GM13977 (cell line): ENCODE measurements at regions not wholly inside any gene's neighbourhood (a gene's known extent, or its start where the extent isn't known, plus 50 kb on each side); places are given as distances from the start of the nearest gene placed in this dataset.

ENCODE experiments used
- DNase-seq: peaks from one replicate; pipeline ENCODE4 v3.0.0; 2012; ENCODE audit warnings: low spot score
- CTCF ChIP-seq: IDR thresholded peaks from 2 replicates; pipeline ENCODE4 v1.5.1; 2012; ENCODE audit warnings: mild to moderate bottlenecking, control low read depth; ENCODE audit not compliant: insufficient read depth; ENCODE audit errors: extremely low read depth, missing control alignments
- in situ Hi-C: fragments of 300-500 bp; cut with MboI; formaldehyde crosslinking; loops from one replicate; pipeline ENCODE4 v1.12.0; 2022; ENCODE audit warnings: low sequenced_read_pairs, low pct_unique_long_range_greater_than_20kb, mixed read lengths, inconsistent platforms; ENCODE audit not compliant: unreplicated experiment

GRCh38 chr9:28801144-28801799 is 1228.0 kb upstream of the C9orf72 start:
- DNase-seq, result no peak
- TF ChIP-seq CTCF, result no peak
- in situ Hi-C loops, result no loop called here

GRCh38 chr9:28805197-28805596 is 1231.9 kb upstream of the C9orf72 start:
- DNase-seq, result no peak
- in situ Hi-C loops, result no loop called here
- no peak for TF ChIP-seq CTCF

GRCh38 chr9:28808042-28808441 is 1234.8 kb upstream of the C9orf72 start:
- in situ Hi-C loops, result no loop called here
- no peak for DNase-seq
- no peak for TF ChIP-seq CTCF

- in situ Hi-C loops, result no loop called here
- DNase-seq, result no peak
- TF ChIP-seq CTCF, result no peak
These were observed 1237.3 kb upstream of the C9orf72 start for GRCh38 chr9:28810388-28811075.

GRCh38 chr9:28820741-28821140 is 1247.5 kb upstream of the C9orf72 start:
- in situ Hi-C loops, result no loop called here
- TF ChIP-seq CTCF, result no peak
- no peak for DNase-seq

GRCh38 chr9:28821240-28821639 is 1248.0 kb upstream of the C9orf72 start:
- DNase-seq, result no peak
- TF ChIP-seq CTCF, result no peak
- in situ Hi-C loops, result no loop called here
